Transverse colon (tissue), 4 donors: ENCODE measurements at regions not wholly inside any gene's neighbourhood (a gene's known extent, or its start where the extent isn't known, plus 50 kb on each side); places are given as distances from the start of the nearest gene placed in this dataset.

Source experiments
- DNase-seq: peaks from one replicate; pipeline ENCODE4 v3.0.0-alpha.2; 2019
- H3K27ac ChIP-seq, 4 donors: fragments of 200-600 bp; sonication (generic); 2 replicates each; pipeline ENCODE4 v1.5.1; 2016 to 2018; ENCODE audit warnings: inconsistent platforms in 4 of 4
- H3K27me3 ChIP-seq: fragments of 200-600 bp; sonication (generic); 2 replicates; pipeline ENCODE4 v1.5.1; 2017; ENCODE audit warnings: inconsistent platforms
- H3K36me3 ChIP-seq, 4 donors: fragments of 200-600 bp; sonication (generic); 2 replicates each; pipeline ENCODE4 v1.5.1; 2017 to 2019; ENCODE audit warnings: inconsistent platforms in 4 of 4
- H3K4me1 ChIP-seq, 4 donors: fragments of 200-600 bp; sonication (generic); 2 replicates each; pipeline ENCODE4 v1.5.1; 2017 to 2020; ENCODE audit warnings: inconsistent platforms in 4 of 4
- H3K4me3 ChIP-seq, 4 donors: fragments of 200-600 bp; sonication (generic); 1 replicate in 1 of 4; 2 replicates in 3 of 4; pipeline versions ENCODE4 v1.5.1 to v1.6.1; 2017 to 2019; ENCODE audit warnings: inconsistent platforms in 4 of 4
- H3K9me3 ChIP-seq, 2 donors: fragments of 200-600 bp; sonication (generic); 2 replicates each; pipeline ENCODE4 v1.5.1; 2017 to 2019; ENCODE audit warnings: inconsistent platforms in 2 of 2
- EP300 ChIP-seq: sonication (generic); formaldehyde crosslinking; IDR thresholded peaks from one replicate; pipeline ENCODE4 v1.6.1; 2017; ENCODE audit warnings: antibody characterized with exemption, low read depth
- POLR2A ChIP-seq: fragments of 450-650 bp; IDR thresholded peaks from one replicate; pipeline ENCODE4 v1.6.1; 2016; ENCODE audit warnings: antibody characterized with exemption, mild to moderate bottlenecking, moderate library complexity
- POLR2AphosphoS5 ChIP-seq, 3 donors: sonication (generic); formaldehyde crosslinking; IDR thresholded peaks; one replicate each; pipeline ENCODE4 v1.6.1; 2016; ENCODE audit warnings: antibody characterized with exemption in 3 of 3
- WGBS, 2 donors: methylation state at CpG; one replicate each; pipeline ENCODE4 v1.1.5; 2018; ENCODE audit warnings: low coverage in 1 of 2; 5-methylcytosine and 5-hydroxymethylcytosine counted together
- in situ Hi-C, 4 donors: fragments of 200-750 bp; cut with MboI; loops; one replicate each; pipeline versions ENCODE4 v1.15.0 to v1.15.1; 2017; ENCODE audit warnings: low sequenced_read_pairs in 3 of 4, low pct_ligation_motif_present in 1 of 4, low pct_unique_long_range_greater_than_20kb in 1 of 4
- intact Hi-C: fragments of 100-400 bp; cut with DNase I; formaldehyde crosslinking; loops from one replicate; pipeline ENCODE4 v1.15.1; 2023; ENCODE audit warnings: low total_unique reads
- TF ChIP-seq, protein P1 (sequence below), 5 experiments: fragments of 200-600 bp in 3 of 5; fragments of 450-650 bp in 2 of 5; sonication (generic) in 3 of 5; IDR thresholded peaks; 1 replicate in 2 of 5; 2 replicates in 3 of 5; pipeline ENCODE4 v1.5.1; 2016 to 2017; ENCODE audit warnings: antibody characterized with exemption in 5 of 5, inconsistent platforms in 3 of 5, mild to moderate bottlenecking in 2 of 5, moderate library complexity in 1 of 5

DNA sequence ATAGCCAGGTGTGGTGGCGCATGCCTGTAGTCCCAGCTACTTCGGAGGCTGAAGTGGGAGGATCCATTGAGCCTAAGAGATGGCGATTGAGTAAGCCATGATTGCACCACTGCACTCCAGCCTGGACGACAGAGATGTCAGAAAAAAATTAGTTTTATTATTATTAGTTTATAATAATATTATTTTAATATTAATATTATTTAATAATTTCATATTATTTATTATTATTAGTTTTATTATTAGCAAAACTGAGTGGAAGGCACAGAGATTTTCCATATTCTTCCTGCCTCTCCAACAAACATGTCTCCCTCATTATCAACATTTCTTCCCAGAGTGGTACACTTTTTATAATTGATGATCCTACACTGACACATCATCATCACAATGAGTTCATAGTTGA is 278.2 kb downstream of the SOX11 start:
- in situ Hi-C loops (no loop called here), intact Hi-C loops (no loop called here)
- no peak overlapping the region for H3K27ac ChIP-seq
- 70 to 71% methylated on average over 4 of the region's 4 CpGs for WGBS, 2 donors
- no peaks in the 10 kb centered on the region for H3K9me3 ChIP-seq
- H3K4me1 ChIP-seq, result no peaks in the 10 kb centered on the region
- no peaks in the 10 kb centered on the region for H3K27me3 ChIP-seq
- no peak for DNase-seq
- TF ChIP-seq, protein P1, sequence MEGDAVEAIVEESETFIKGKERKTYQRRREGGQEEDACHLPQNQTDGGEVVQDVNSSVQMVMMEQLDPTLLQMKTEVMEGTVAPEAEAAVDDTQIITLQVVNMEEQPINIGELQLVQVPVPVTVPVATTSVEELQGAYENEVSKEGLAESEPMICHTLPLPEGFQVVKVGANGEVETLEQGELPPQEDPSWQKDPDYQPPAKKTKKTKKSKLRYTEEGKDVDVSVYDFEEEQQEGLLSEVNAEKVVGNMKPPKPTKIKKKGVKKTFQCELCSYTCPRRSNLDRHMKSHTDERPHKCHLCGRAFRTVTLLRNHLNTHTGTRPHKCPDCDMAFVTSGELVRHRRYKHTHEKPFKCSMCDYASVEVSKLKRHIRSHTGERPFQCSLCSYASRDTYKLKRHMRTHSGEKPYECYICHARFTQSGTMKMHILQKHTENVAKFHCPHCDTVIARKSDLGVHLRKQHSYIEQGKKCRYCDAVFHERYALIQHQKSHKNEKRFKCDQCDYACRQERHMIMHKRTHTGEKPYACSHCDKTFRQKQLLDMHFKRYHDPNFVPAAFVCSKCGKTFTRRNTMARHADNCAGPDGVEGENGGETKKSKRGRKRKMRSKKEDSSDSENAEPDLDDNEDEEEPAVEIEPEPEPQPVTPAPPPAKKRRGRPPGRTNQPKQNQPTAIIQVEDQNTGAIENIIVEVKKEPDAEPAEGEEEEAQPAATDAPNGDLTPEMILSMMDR (IDR thresholded peaks at IDR 0.05), result no peak
- TF ChIP-seq POLR2AphosphoS5 (IDR thresholded peaks at IDR 0.05) (no peak), EP300 (no peak), POLR2A (no peak)
- H3K4me3 ChIP-seq, result no peak overlapping the region
- H3K36me3 ChIP-seq, result no peaks in the 10 kb centered on the region

DNA sequence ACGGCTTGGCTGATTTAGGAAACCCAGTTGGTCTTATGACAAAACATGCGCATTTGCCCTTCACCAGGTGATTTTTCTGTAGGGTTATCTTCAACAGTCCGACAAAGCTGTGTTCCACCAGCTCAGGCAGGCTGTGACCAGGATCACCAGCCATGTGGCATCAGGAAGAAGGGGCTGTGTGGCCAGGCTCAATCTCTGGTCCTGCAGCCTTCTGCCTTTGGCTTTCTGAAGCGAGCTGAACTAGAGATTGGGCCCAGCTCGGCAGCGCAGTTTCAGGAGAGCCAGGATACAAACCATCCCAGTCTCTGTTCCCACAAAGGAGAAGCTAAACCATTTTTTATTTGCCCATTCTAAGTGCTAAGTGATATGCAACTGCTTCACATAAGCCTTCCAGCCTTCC is 282.3 kb downstream of the SOX11 start:
- Histone ChIP-seq H3K27ac (no peak overlapping the region), H3K36me3 (no peaks in the 10 kb centered on the region), H3K4me1 (no peaks in the 10 kb centered on the region), H3K9me3 (no peaks in the 10 kb centered on the region), H3K27me3 (no peaks in the 10 kb centered on the region), H3K4me3 (no peak overlapping the region)
- 77% methylated on average over 6 of the region's 6 CpGs; no CpG with 5 or more reads in 1 of the 2 donors for WGBS, 2 donors
- intact Hi-C loops, result no loop called here
- TF ChIP-seq POLR2A (no peak), POLR2AphosphoS5 (IDR thresholded peaks at IDR 0.05) (no peak), EP300 (no peak)
- TF ChIP-seq, protein P1 (IDR thresholded peaks at IDR 0.05), result no peak
- in situ Hi-C loops, result no loop called here
- no peak for DNase-seq

DNA sequence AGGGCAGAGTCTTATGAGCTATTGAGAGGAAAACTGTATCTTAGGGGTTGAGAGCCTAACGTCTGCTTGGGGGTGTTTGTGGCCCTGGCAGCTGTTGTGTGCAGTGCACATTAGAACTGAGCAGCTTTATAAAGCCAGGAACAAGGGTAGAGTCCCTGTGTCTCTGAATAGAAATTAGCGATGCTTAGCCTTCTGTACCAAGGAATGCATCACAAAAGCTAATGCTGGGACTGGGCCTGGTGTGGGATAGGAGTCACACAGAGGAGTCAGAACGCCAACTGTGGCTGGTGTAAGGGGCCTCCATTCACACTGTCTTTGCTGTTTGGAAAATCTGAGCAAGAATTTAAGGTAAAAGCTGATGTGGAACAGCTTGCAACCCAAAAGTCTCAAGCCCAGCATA is 283.2 kb downstream of the SOX11 start:
- DNase-seq, result no peak
- TF ChIP-seq EP300 (no peak), POLR2AphosphoS5 (IDR thresholded peaks at IDR 0.05) (no peak), POLR2A (no peak)
- TF ChIP-seq, protein P1 (IDR thresholded peaks at IDR 0.05), result no peak
- H3K36me3 ChIP-seq, result no peaks in the 10 kb centered on the region
- H3K4me1 ChIP-seq, result no peaks in the 10 kb centered on the region
- no peaks in the 10 kb centered on the region for H3K27me3 ChIP-seq
- no peak overlapping the region for H3K4me3 ChIP-seq
- no peaks in the 10 kb centered on the region for H3K9me3 ChIP-seq
- 50 to 73% methylated on average over 1 to 3 of the region's 3 CpGs for WGBS, 2 donors
- intact Hi-C loops (no loop called here), in situ Hi-C loops (no loop called here)
- H3K27ac ChIP-seq, result no peak overlapping the region

DNA sequence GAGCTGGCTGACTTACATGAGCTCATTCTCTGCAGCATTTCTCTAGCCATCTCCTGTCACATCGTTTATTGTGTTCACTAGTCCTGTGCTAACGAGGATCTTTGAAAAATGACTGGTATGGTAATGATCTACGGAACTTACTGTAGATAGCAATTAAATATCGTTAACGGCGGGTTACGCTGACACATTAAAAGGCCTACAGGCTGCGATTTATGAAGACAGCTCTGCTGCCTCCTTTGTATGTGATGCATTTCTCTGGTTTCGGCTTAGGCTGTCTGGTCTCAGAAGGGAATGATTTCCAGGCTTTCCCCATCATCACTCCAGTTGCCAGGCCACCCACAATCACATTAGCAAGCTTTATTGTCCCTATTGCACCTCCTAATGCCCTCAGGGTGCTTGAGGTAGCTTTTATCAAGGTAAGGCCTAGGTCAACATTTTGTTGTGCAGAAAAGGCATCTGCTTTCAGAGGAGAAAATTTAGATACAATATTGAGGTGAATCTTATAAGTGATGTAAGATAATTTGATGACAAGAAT is 284.4 kb downstream of the SOX11 start:
- Histone ChIP-seq H3K9me3 (no peaks in the 10 kb centered on the region), H3K36me3 (no peaks in the 10 kb centered on the region), H3K4me1 (no peaks in the 10 kb centered on the region), H3K27me3 (no peaks in the 10 kb centered on the region), H3K27ac (no peak overlapping the region), H3K4me3 (no peak overlapping the region)
- WGBS, 2 donors, result 83% methylated on average over 9 of the region's 9 CpGs; no CpG with 5 or more reads in 1 of the 2 donors
- in situ Hi-C loops (no loop called here), intact Hi-C loops (no loop called here)
- no peak for TF ChIP-seq POLR2AphosphoS5 (IDR thresholded peaks at IDR 0.05)
- TF ChIP-seq POLR2A, result no peak
- TF ChIP-seq, protein P1 (IDR thresholded peaks at IDR 0.05), result no peak
- no peak for TF ChIP-seq EP300
- DNase-seq, result no peak
